HL-60 (cell line): ENCODE measurements at regions not wholly inside any gene's neighbourhood (a gene's known extent, or its start where the extent isn't known, plus 50 kb on each side); places are given as distances from the start of the nearest gene placed in this dataset.
"Not testable (repeated sequence)": the region's sequence is repeated elsewhere in the genome, so short reads cannot be mapped to it uniquely, and the experiment has no call there.

ENCODE experiments used
- DNase-seq, 2 experiments: peaks; one replicate each; pipeline ENCODE4 v3.0.0-alpha.2; 2010 to 2020; ENCODE audit warnings: low read depth in 1 of 2, low spot score in 1 of 2
- H3K27ac ChIP-seq: fragments of 250-450 bp; sonication (Bioruptor Pico); replicated peaks from 2 replicates; pipeline ENCODE4 v1.5.1; 2020; ENCODE audit warnings: mild to moderate bottlenecking, moderate library complexity
- H3K27me3 ChIP-seq: fragments of 250-450 bp; sonication (Bioruptor Pico); 2 replicates; pipeline ENCODE4 v1.5.1; 2021; ENCODE audit warnings: mild to moderate bottlenecking, moderate library complexity; ENCODE audit not compliant: insufficient read depth, poor library complexity, severe bottlenecking
- H3K4me3 ChIP-seq: replicated peaks from 2 replicates; pipeline ENCODE4 v1.5.1; 2011; ENCODE audit warnings: mild to moderate bottlenecking, control low read depth, low read length; ENCODE audit not compliant: insufficient read depth
- GABPA ChIP-seq: IDR thresholded peaks from 2 replicates; pipeline ENCODE4 v1.6.1; 2012; ENCODE audit warnings: low read depth
- POLR2AphosphoS5 ChIP-seq: IDR thresholded peaks from 2 replicates; pipeline ENCODE4 v1.6.1; 2012; ENCODE audit warnings: low read depth
- SPI1 ChIP-seq: IDR thresholded peaks from 2 replicates; pipeline ENCODE4 v1.6.1; 2012; ENCODE audit warnings: low read depth, mild to moderate bottlenecking, borderline replicate concordance
- TF ChIP-seq, protein P1 (sequence below): IDR thresholded peaks from 2 replicates; pipeline ENCODE4 v1.6.1; 2012; ENCODE audit warnings: low read depth; ENCODE audit not compliant: insufficient replicate concordance
- TF ChIP-seq, protein P2 (sequence below): IDR thresholded peaks from one replicate; pipeline ENCODE4 v1.5.1; 2011; ENCODE audit warnings: low read length, control low read depth, inconsistent platforms; ENCODE audit not compliant: insufficient read depth

DNA sequence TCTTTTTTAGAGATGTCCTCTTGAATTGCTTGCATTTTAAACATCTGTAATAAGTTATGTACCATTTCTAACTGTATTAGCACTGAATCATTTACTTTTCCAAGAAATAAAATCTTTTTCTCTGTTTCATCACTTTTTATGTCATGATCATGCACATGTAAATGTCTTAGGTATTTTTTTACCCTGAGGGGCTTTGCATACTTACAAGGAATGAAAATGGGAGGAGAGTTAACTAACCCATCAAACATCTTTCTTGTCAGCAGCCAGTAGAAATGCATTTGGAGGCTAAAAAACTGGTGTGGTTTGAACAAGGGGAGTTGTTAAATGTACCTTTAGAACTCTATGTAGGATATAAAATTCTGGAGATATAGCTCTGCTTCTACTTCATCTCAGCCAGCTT lies 1080.3 kb downstream of the GALC start:
- DNase-seq, result no peak
- Histone ChIP-seq H3K27ac (no peak overlapping the region), H3K27me3 (no peaks in the 10 kb centered on the region), H3K4me3 (no peak overlapping the region)
- TF ChIP-seq, protein P1, sequence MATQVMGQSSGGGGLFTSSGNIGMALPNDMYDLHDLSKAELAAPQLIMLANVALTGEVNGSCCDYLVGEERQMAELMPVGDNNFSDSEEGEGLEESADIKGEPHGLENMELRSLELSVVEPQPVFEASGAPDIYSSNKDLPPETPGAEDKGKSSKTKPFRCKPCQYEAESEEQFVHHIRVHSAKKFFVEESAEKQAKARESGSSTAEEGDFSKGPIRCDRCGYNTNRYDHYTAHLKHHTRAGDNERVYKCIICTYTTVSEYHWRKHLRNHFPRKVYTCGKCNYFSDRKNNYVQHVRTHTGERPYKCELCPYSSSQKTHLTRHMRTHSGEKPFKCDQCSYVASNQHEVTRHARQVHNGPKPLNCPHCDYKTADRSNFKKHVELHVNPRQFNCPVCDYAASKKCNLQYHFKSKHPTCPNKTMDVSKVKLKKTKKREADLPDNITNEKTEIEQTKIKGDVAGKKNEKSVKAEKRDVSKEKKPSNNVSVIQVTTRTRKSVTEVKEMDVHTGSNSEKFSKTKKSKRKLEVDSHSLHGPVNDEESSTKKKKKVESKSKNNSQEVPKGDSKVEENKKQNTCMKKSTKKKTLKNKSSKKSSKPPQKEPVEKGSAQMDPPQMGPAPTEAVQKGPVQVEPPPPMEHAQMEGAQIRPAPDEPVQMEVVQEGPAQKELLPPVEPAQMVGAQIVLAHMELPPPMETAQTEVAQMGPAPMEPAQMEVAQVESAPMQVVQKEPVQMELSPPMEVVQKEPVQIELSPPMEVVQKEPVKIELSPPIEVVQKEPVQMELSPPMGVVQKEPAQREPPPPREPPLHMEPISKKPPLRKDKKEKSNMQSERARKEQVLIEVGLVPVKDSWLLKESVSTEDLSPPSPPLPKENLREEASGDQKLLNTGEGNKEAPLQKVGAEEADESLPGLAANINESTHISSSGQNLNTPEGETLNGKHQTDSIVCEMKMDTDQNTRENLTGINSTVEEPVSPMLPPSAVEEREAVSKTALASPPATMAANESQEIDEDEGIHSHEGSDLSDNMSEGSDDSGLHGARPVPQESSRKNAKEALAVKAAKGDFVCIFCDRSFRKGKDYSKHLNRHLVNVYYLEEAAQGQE, result no peak
- no peak for TF ChIP-seq GABPA
- TF ChIP-seq POLR2AphosphoS5, result no peak
- no peak for TF ChIP-seq SPI1
- TF ChIP-seq, protein P2, sequence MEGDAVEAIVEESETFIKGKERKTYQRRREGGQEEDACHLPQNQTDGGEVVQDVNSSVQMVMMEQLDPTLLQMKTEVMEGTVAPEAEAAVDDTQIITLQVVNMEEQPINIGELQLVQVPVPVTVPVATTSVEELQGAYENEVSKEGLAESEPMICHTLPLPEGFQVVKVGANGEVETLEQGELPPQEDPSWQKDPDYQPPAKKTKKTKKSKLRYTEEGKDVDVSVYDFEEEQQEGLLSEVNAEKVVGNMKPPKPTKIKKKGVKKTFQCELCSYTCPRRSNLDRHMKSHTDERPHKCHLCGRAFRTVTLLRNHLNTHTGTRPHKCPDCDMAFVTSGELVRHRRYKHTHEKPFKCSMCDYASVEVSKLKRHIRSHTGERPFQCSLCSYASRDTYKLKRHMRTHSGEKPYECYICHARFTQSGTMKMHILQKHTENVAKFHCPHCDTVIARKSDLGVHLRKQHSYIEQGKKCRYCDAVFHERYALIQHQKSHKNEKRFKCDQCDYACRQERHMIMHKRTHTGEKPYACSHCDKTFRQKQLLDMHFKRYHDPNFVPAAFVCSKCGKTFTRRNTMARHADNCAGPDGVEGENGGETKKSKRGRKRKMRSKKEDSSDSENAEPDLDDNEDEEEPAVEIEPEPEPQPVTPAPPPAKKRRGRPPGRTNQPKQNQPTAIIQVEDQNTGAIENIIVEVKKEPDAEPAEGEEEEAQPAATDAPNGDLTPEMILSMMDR, result no peak

DNA sequence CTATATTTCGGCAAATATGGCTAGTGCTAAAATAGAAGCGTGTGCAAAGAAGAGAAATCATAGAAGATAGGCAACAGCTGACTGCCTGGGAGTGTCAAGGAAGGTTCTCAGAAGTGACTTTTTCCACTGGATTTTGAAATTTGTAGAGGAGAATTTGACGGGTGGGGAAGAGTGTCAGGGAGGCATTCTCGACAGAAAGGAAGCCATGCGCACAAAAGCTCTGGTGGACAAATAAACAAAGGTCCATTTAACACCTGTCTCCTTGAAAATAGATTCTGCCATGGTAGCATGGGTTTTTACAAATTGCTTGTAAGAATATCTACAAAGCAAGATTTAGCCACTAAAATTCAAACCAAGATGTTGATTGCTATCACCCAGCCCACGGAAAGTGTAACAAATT lies 1081.5 kb downstream of the GALC start:
- no peaks in the 10 kb centered on the region for H3K27me3 ChIP-seq
- TF ChIP-seq, protein P2, result no peak
- TF ChIP-seq GABPA, result no peak
- TF ChIP-seq POLR2AphosphoS5, result no peak
- TF ChIP-seq SPI1, result no peak
- TF ChIP-seq, protein P1, result no peak
- no peak overlapping the region for H3K27ac ChIP-seq
- H3K4me3 ChIP-seq, result no peak overlapping the region
- DNase-seq, result no peak

DNA sequence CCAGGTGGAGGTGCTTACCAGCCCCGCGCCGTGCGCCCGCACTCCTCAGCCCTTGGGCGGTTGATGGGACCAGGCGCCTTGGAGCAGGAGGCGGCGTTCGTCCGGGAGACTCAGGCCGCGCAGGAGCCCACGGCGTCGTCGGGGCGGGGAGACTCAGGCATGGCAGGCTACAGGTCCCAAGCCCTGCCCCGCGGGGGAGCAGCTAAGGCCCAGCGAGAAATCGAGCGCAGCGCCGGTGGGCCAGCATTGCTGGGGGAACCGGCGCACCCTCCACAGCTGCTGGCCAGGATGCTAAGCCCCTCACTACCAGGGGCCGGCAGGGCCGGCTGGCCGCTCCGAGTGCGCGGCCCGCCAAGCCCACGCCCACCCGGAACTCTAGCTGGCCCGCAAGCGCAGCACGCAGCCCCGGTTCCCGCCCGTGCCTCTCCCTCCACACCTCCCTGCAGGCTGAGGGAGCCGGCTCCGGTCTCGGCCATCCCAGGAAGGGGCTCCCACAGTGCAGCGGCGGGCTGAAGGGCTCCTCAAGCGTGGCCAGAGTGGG lies 1087.5 kb downstream of the GALC start:
- H3K27ac ChIP-seq, H3K4me3 ChIP-seq, H3K27me3 ChIP-seq: not testable (repeated sequence)

DNA sequence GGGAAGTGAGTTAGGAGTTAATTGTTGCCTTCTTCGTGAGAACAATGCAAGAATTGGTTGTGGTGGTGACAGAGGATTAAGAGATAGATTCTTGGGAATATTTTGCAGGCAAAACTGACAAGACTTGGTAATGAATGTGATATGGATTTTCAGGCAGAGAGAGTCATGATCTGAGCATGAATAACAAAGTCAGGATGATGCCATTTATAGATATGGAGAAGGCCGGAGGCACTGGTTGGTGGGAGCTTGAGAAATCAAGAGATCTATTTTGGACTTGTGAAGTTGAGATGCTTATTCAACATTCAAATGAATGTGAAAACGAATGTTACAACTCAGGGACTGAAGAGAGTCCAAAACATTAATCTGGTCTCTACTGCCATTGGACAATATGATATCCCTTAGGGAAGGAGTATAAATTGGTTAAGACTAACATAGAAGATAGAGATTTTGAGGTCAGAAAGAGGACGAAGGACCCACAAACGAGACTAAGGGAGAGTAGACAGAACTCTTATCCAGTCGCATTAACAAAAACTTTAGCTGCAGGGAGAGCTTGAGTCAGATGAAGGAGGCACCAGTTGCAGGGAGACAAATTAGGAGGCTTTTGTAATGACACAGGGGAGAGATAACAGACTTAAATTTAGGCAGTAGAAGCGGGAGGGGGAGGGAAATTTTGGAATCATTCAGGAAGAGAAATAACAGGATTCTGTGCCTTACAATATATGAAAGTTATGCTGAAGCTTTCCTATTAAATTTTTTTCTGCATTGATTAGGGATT lies 1090.6 kb downstream of the GALC start:
- TF ChIP-seq GABPA, result no peak
- TF ChIP-seq, protein P1, result no peak
- no peak for DNase-seq
- no peak overlapping the region for H3K4me3 ChIP-seq
- no peak overlapping the region for H3K27ac ChIP-seq
- no peaks in the 10 kb centered on the region for H3K27me3 ChIP-seq

More for the DNA sequence above, 1087.5 kb downstream of the GALC start:
- not testable (repeated sequence) for DNase-seq
